NCI-H524 (cell line): ENCODE measurements at regions not wholly inside any gene's neighbourhood (a gene's known extent, or its start where the extent isn't known, plus 50 kb on each side); places are given as distances from the start of the nearest gene placed in this dataset.

Experiments
- DNase-seq, 2 experiments: peaks; one replicate each; lab custom pipeline; 2025; lab: John Stamatoyannopoulos, UW

- no peak for DNase-seq
Observed at GRCh38 chr16:87229230-87230188, 87.7 kb downstream of the C16orf95 start.

GRCh38 chr16:87230571-87230970 is 86.6 kb downstream of the C16orf95 start:
- DNase-seq = no peak

DNA sequence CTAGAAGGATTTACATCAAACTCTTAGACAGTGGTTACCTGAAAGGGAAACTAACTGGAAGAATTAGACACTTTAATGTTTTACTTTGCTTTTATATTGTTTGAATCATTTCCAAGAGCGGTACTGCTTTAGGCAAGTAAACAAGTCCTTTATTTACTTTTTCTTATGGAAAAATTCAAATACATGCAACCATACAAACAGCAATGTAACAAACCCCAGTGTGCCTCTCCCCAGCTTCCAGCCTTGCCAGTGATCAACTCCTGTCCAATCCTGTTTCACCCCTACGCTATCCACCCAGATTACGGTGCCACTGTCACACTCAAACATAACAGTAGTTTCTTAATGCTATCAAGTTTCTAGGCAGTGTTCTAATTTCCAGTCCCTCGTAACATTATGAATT is 85.9 kb downstream of the C16orf95 start:
- DNase-seq = no peak

- no peak for DNase-seq
Observed at GRCh38 chr16:87231911-87232310, 85.3 kb downstream of the C16orf95 start.

DNA sequence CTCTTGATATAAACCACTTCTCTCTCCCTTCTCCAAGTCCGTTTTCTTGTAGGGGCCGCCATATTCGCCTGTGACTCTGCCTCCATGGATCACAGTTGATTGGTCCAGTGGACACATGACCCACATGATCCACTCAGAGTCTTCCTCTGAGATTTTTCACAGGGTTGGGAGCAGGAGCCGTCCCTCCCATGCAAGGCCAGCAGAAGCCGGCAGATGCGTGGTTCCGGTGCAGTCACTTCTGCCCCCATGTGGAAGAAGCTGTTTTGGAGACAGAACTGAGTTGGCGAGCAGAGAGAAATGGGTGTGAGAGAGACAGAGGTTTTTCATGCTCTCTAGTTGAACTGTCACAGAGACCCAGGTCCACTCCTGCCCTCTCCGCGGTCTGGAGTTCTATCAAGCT is 83.3 kb downstream of the C16orf95 start:
- no peak for DNase-seq

DNA sequence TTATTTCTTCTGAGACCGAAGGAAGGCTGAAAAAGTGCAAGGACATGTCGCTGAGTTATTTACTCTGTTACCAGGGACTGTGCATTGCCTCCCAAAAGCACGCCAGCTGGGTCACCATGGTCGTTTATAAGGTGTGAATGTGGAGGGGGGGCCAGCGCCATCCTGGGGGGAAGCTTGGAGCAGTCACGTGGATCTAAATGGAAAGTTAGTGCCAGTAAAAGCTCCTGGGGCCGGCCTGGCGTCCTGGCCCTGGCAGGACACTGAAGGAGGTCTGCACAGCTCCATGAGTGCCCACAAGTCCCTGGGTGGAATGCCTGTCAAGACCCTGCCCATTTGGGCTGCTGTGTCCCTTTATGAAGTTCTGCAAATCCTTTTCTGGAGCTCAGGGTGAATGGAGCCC is 82.6 kb downstream of the C16orf95 start:
- no peak for DNase-seq

- no peak for DNase-seq
Observed at GRCh38 chr16:87235810-87236515, 81.2 kb downstream of the C16orf95 start.

DNA sequence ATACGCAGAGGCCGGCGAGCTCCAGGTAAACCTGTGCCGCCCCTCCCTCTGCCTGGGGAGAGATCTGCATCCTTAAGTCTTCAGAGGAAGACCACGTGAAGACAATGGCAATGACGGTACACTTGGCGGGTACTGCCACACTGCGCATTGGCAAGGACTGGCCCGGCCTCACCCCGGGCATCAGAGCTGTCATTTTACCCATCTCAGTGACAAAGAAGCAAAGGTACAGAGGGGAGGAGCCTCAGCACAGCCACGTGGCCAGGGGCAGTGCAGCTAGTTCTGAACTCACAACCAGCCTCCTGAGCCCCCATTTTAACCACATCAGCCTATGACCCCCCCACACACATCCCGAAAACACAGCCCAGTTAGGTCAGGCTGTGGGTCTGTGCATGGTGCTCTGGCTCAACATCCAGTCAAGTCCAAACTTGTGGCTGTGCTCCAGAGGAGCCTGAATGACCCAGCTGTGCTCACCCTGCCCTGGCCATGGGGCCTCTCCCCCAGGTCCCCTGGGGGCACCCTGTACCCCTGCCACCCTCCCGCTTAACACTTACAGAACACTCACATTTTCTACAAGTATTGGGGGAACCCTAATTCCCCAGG is 80.6 kb downstream of the C16orf95 start:
- DNase-seq = no peak

- DNase-seq = peak; percentile 4 to 26
Observed at GRCh38 chr16:87238361-87238715, 78.9 kb downstream of the C16orf95 start.

DNA sequence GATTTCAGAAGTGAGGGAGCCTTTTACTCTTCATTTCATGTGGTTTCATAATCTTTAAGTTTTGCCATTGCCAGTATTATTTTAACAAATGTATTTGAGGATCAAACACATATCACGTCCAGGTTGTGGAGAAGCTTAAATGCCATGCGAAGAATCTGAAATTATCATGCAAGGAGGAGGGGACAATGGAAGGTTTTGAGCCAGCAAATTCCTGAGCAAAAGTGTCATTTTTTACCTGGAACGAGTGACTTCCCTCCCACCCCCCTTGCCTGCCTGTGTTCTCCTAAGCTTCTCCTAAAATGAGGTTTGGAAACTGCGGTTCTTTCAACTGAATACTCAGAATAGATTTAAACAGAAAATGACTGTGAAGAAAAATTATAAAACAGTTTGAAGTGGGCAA is 77.6 kb downstream of the C16orf95 start:
- DNase-seq = no peak

- DNase-seq = no peak
Observed at GRCh38 chr16:87240211-87241136, 76.7 kb downstream of the C16orf95 start.

DNA sequence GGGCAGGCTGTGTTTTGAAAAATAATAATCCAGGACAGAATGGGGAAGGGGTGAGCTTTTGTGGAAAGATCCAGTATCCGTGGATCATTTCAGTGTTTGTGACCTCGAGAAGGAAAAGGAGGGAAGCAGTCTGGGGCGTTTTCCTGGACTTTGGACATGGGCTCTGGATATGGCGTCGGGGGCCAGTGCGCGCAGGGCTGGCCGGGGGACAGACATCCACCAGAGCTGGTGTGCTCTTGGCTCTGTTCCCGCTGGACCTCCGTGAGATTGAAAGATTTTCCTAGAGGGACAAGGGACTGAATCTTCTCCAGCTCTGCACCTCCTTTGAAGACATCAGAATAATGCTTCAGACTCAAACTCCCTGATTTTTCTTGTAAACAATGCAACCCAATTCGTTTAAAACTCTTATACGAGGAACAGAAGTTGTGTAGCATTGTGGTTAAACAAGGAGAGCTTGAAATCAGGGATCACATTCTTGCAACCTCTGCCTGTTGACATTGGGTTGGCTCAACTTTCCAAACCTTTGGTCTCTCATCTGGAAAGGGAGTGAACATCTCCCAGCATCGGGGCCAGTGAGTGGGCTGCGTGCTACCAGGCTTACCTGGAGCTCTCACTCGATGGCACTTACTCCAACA is 75.9 kb downstream of the C16orf95 start:
- DNase-seq = no peak

DNA sequence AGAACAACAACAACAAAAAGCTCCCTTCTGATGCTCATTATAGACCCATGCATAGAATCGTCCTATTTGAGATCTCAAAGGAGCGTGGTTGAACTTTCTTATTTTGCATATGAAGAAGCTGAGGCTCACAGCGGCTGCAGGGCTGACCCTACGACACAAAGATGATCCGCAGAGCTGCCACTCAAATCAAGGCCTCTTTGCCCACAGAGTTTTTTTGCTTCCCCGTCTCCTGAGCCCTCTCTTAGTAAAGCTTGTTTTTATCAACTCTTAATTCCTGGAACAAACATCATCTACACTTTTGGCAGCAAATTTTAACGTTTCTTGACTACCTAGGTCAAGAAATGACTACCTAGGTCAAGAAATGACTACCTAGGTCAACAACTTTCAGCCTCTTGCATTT is 73.7 kb downstream of the C16orf95 start:
- DNase-seq = no peak

GRCh38 chr16:87244636-87245197 is 72.5 kb downstream of the C16orf95 start:
- DNase-seq = no peak

GRCh38 chr16:87245511-87245910 is 71.7 kb downstream of the C16orf95 start:
- no peak for DNase-seq

DNA sequence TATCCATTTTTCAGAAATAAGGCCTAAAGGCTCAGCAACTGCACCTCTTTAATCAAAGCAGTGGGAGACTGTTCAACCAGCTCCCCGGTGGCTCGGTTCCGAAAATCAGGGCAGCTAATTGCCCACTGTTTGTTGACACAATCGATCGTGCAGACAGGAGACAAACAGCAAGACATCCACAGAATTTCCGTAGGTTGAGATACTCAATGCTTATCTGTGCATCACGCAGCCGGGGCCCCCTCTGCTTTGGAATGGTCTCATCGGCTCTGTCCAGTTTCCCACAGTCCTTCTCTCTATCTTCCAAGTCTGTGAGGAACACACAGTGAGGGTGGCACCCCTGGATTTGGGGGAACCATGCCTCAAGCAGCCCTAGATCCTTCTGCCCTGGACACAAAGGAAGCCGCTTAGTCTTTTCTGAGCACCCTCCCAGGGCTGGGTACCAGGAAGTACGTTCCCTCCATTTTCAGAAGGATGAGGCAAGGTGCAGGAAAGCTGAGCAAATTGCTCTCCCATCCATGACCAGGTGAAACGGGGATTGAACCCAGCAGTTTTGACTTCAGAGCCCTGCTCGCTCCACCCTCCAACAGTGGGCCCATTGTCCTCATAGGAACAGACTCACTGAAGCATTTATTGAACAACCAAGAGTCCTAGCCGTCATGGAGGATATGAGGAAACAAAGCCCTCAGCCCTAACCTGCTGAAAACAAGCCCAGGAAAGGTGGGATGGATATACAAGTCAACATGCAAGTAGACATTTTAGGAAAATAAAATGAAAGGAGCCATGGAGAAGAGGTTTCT is 70.7 kb downstream of the C16orf95 start:
- no peak for DNase-seq

DNA sequence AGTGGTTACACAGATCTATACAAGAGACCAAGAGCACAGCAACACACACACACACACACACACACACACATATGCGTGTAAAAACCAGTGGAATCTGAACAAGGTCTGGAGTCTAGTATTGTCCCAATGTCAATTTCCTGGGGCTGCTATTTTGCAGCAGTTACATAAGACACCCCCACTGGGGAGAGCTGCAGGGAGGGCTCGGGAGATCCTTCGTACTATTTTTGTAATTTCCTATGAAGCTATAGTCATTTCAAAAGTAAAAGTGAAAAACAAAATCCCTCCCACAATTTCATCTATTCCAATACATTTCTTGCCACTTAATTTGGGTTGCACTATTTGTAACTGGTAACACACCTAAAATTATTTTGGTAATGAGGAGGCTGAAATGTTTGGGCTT is 68.5 kb downstream of the C16orf95 start:
- DNase-seq = no peak

DNA sequence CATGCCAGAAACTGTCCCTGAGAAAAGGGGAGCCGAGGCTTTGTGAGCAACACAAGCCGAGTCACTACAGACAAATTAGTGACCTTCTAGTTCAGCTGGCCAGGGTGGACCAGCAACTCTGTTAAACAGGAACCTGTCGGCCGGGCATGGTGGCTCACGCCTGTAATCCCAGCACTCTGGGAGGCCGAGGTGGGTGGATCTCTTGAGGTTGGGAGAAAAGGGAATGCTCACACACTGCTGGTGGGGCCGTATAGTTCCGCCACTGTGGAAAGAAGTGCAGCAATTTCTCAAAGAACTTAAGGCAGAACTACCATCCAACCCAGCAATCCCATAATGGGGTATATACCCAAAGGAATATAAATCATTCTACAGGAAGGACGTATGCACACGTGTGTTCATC is 67.8 kb downstream of the C16orf95 start:
- DNase-seq = no peak

- DNase-seq = no peak
Observed at GRCh38 chr16:87250431-87250960, 66.7 kb downstream of the C16orf95 start.
